Stimulated activated CD4-positive, alpha-beta T cell treated with anti-CD3 and anti-CD28 coated beads, Interleukin-1b, Interleukin-23, amount 100 ng/mL, for 48 hours (primary cell): ENCODE measurements at regions not wholly inside any gene's neighbourhood (a gene's known extent, or its start where the extent isn't known, plus 50 kb on each side); places are given as distances from the start of the nearest gene placed in this dataset.

Source experiments
- DNase-seq: peaks from one replicate; pipeline ENCODE4 v3.0.0-alpha.2; 2020

GRCh38 chr13:40152145-40152544 lies 496.7 kb downstream of the COG6 start:
- no peak for DNase-seq

- DNase-seq: no peak
These were observed 497.5 kb downstream of the COG6 start for GRCh38 chr13:40152922-40153321.

GRCh38 chr13:40153516-40153915 lies 498.1 kb downstream of the COG6 start:
- no peak for DNase-seq

GRCh38 chr13:40155201-40155600 lies 499.7 kb downstream of the COG6 start:
- DNase-seq: no peak

DNA sequence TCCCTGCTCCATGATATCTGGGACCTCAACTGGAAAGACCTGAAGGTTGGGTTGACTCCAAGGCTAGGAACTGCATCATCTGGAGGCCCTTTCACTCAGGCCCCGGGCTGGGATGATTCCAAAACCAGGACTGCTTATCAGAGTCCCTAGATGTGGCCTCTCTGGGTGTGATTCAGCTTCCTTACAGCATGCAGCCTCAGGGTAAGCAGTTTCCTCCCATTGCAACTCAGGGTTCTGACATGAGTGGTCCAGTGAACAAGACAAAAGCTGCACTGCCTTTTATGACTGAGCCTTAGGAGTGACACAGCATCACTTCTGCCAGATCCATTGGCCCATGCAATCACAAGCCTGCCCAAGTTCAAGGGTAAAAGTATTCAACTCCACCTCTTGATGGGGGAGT lies 502.8 kb downstream of the COG6 start:
- DNase-seq: peak; percentile 35

DNA sequence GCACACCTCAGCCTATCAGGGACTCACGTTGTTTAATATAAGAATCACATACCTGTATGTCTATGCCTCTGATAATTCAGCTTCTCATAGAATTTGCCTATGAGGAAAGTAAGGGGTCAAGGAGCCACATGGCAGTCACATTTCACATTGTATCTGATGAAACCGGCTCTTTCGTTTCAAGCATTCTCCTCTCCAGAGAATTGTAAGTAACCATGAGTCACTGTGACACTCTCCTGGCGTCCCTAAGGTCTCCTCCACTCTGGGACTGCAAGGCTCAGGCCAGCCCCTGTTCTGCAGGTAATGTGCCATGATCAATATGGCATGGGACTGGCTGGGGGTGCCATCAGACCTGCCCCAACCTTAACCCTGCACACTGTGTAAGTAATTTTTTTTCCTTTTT lies 503.3 kb downstream of the COG6 start:
- no peak for DNase-seq

DNA sequence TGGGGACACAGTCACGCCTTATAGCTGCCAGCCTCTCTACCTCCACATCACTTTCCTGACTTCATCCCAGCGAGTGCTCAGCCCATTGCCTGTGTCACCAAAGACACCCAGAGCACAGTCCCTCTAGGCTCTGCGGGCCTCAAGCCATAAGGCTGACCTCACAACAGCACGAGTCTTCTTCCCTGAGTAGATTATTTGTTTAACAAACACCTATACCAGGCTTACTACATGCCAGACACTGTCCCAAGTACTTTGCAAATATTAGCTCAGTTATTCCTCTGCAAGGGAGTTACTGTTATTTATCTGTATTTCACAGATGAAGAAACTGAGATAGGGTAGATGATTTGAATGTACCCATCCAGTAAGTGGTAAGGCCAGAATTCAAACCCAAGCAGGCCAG lies 504.3 kb downstream of the COG6 start:
- DNase-seq: no peak

GRCh38 chr13:40160618-40161350 lies 505.3 kb downstream of the COG6 start:
- no peak for DNase-seq

DNA sequence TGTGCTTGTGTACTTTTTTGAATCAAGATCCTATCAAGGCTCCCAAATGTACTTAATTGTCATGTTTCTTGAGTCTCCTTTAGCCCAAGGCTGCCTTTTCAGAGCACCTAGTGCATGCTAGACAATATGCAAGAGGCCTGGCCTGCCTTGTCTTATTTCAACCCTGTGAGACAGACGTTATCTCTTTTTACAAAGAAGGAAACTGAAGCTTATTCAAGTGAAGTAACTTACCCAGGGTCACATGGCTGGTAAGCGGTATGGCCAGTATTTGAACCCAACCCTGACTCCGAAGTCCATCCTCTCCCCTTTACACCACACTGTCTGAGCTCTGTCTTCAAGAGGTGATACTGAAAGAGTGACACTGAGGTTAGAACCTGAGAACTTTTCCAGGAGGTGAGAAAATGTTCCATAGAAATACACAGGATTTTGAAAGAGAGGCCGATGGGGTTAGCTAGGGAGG lies 505.1 kb downstream of the FOXO1 start:
- DNase-seq: no peak

GRCh38 chr13:40161931-40162330 lies 504.5 kb downstream of the FOXO1 start:
- DNase-seq: no peak

DNA sequence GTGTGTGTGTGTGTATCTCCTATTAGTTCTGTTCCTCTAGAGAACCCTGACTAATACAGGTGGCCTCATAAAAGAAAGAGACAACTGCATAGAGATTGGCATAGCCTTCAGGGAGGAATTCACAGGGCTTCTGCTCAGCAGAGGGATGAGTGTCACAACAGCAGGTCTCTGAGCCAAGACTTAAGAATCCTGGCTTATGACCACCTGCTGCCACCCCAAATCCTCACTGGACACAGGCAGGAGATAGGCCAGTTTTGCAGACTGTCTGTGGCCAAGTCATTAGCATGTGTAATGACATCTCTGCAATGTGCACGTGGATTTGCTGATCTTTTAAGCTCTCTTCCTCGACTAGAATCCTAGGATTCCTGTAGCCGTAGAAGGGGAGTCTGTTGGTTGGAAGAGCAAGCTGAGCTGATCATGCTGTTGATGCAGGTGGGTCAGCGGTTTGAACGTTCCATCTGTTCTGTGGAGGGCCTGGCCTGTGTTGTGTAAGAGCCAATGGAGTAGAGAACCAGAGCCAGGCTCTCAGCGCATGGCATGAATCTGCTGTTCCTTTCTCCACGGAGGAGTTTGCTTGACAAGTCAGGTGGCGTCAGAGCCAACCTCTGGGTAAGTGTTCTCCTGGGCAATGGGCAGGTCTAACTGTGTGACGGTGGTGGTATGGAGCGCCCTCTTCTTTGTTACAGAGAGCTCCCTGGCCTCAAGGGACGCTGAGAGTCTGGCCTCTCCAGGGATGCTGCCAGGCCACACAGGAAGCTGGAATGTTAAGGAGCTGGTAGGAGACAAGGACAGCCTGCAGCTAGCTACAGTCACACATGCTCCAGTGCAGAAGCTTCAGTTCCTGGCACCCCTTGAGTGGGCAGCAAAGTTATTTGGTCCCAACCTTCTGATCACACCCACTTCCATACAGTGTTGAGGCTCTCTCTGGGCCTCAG lies 503.1 kb downstream of the FOXO1 start:
- DNase-seq: no peak

DNA sequence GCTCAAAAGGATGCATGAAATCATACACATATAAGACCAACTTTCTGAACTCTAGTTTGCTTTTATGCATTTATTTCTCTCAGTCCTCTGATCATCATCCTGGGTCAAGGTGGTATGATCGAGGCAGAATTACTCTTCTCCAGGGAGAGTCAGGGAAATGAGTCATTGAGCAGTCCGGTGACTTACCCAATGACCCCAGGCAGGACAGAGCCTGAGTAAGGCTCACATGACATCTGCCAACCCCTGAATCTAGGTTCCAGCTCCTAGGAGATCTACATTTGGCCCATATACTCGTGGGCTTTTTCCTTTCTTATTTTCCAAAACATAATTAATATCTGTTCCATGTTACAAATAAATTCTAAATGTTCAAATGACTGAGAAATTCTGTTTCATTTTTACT lies 502.3 kb downstream of the FOXO1 start:
- no peak for DNase-seq

GRCh38 chr13:40165316-40165932 lies 501.0 kb downstream of the FOXO1 start:
- no peak for DNase-seq

- DNase-seq: no peak
These were observed 499.1 kb downstream of the FOXO1 start for GRCh38 chr13:40167327-40167726.

DNA sequence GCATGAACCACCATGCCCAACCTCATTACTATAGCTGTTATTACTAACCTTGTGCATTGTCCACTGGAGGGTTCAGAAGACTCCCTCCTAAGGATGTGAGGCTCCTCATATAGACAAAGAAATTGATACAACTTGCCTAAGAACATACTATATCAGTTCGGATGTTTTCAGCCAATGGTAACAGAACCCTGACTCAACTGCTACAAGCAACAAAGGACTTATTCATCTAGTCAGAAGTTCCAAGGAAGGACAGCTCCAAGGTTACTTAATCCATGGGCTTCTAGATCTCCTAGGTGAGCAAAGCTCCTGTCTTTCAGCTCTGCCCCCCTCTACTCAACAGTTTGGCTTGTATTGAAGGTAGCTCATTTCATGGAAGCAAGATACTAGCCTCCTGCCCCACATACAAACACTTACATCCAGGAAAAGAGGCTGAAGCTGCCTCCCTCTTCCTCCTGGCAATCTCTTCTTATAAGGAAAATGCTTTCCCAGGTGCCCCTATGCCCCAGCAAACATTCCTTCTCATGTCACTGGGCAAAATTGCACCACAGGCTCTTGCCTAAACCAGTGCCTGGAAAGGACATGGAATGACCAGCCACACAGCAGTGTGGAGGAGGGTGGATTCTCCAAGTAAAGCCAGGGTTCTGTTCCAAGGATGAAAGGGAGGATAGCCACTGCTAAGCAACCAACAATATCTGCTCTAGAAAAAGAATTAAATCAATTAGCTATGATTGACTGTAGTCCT lies 497.8 kb downstream of the FOXO1 start:
- no peak for DNase-seq

GRCh38 chr13:40169476-40169875 lies 497.0 kb downstream of the FOXO1 start:
- DNase-seq: peak; percentile 24

- DNase-seq: no peak
These were observed 496.4 kb downstream of the FOXO1 start for GRCh38 chr13:40170091-40170490.

GRCh38 chr13:40170982-40171381 lies 495.5 kb downstream of the FOXO1 start:
- peak; percentile 77 for DNase-seq

GRCh38 chr13:40171566-40171965 lies 494.9 kb downstream of the FOXO1 start:
- no peak for DNase-seq

GRCh38 chr13:40172149-40172591 lies 494.3 kb downstream of the FOXO1 start:
- DNase-seq: no peak

DNA sequence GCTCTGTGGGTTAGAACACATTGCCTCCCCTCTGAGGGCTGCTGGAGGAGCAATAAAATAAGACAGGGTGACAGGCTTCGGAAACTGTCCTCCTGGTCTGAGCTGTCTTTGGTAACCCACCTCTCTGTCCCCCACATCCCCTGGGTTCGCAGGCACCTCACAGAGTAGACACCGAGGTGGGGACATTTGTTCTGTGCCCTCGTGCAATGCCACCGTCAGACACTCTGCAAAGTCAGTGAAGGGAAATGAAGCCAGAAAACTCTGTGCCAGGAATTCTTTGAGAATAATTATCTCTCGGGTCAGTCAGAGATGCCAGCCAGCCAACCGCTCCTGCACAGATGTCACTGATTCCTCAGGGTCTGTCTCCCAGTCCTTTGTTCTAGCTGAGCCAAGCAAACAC lies 493.6 kb downstream of the FOXO1 start:
- no peak for DNase-seq

- no peak for DNase-seq
These were observed 490.8 kb downstream of the FOXO1 start for GRCh38 chr13:40175639-40176038.

DNA sequence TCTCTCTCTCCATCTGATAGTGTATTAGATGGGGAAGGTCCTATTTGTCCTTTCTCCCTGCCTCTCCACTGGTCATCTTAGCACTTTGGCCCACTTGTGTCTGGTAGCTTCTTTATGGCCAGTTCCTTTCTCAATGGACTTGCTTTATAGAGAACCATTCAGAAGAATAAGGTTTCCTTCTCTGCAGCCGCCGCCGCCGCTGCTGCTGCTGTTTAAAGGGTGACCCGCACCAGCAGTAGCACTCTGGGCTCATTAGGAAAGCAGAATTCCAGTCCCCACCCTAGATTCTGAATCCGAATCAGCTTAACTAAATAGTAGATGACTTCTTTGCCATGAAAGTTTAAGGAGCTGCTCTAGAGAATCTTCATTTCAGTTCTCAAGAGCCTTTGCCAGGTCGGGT lies 490.2 kb downstream of the FOXO1 start:
- DNase-seq: no peak
